OCI-LY7 (cell line): ENCODE measurements at regions not wholly inside any gene's neighbourhood (a gene's known extent, or its start where the extent isn't known, plus 50 kb on each side); places are given as distances from the start of the nearest gene placed in this dataset.

ENCODE experiments used
- CTCF ChIP-seq: fragments of 200-600 bp; sonication (generic); conservative IDR thresholded peaks from 2 replicates; pipeline ENCODE4 v1.5.1; 2014; ENCODE audit warnings: mild to moderate bottlenecking, antibody characterized with exemption, low read length, moderate library complexity, mixed read lengths
- EZH2phosphoT487 ChIP-seq: fragments of 200-600 bp; sonication (generic); IDR thresholded peaks from 2 replicates; pipeline ENCODE4 v1.6.1; 2018; ENCODE audit warnings: low read depth, borderline replicate concordance, mild to moderate bottlenecking, mixed run types, antibody characterized with exemption, low read length, moderate library complexity, mixed read lengths

GRCh38 chr4:79585330-79585729 is 177.3 kb upstream of the GK2 start:
- no peak for TF ChIP-seq CTCF
- TF ChIP-seq EZH2phosphoT487: no peak
